HG03521 (cell line): ENCODE measurements at regions not wholly inside any gene's neighbourhood (a gene's known extent, or its start where the extent isn't known, plus 50 kb on each side); places are given as distances from the start of the nearest gene placed in this dataset.

Experiments used
- ATAC-seq: cut with Tn5 transposase; IDR thresholded peaks from one replicate; pipeline ENCODE4 v1.9.1; 2021; ENCODE audit warnings: mild to moderate bottlenecking, moderate library complexity; ENCODE audit not compliant: unreplicated experiment

DNA sequence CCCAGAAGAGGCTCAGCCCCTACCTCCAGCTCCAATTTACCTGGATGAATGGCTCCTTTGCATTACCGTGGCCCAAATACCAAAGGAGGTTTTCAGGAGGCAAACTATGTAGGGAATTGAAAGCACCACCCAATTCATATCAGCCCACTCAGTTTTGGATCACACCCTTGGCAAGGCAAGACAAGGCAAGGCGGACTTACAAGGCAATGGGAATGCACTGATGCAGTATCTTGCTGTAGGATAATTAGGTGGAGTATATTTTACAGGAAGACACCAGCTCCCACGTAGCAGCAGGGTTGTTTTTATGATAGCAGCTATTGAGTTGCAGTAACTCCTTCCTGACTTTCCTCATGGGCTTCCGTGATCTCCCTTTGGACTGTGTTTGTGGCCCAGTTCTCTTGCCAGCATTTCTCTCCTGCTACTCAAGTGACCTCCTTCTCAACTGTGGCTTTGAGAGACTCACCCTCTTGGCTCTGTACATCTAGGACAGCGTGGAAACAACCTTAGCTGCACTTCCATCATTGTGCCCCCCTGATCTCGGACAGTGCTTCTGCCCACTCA lies 935.9 kb downstream of the EFNB2 start:
- no peak for ATAC-seq

GRCh38 chr13:105598529-105598928 lies 936.9 kb downstream of the EFNB2 start:
- no peak for ATAC-seq

GRCh38 chr13:105597573-105597972 lies 937.9 kb downstream of the EFNB2 start:
- no peak for ATAC-seq

DNA sequence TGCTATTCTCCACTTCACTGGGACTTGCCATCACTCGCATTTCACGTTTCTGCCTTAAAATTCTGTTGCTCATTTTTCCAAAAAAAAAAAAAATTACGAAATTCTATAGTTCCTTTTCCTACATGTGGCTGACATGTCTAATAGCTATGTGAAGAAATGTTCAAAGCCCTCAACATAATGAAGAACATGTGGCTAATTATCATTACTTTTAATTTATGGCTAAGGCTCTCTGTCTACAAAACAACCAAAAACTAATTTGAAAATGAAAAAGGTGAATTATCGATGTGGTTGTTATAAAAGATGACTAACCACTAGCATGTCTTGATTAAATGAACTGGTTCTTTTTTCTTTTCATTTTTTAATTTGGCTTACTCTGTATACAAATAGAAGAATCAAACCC lies 940.0 kb downstream of the EFNB2 start:
- no peak for ATAC-seq

DNA sequence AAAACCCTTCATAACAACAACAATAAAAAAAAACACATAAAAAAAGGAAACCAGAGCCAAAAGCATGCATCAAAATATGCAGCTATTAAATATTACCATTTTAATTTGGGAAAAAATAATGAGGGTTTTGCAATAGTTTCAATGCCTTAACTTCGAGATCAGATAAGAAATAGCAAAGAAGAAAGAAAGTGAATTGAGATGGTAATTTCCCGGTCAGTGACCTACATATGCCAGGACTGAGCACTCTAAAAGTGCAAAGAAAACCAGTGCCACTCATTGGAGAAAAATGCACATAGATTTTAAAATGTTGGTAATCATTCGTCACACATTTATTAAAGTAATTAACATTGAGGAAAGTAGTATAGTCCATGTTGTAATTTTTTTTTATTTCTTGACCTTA lies 944.2 kb downstream of the EFNB2 start:
- no peak for ATAC-seq

- ATAC-seq: no peak
These were observed 947.7 kb downstream of the EFNB2 start for GRCh38 chr13:105587786-105588185.

DNA sequence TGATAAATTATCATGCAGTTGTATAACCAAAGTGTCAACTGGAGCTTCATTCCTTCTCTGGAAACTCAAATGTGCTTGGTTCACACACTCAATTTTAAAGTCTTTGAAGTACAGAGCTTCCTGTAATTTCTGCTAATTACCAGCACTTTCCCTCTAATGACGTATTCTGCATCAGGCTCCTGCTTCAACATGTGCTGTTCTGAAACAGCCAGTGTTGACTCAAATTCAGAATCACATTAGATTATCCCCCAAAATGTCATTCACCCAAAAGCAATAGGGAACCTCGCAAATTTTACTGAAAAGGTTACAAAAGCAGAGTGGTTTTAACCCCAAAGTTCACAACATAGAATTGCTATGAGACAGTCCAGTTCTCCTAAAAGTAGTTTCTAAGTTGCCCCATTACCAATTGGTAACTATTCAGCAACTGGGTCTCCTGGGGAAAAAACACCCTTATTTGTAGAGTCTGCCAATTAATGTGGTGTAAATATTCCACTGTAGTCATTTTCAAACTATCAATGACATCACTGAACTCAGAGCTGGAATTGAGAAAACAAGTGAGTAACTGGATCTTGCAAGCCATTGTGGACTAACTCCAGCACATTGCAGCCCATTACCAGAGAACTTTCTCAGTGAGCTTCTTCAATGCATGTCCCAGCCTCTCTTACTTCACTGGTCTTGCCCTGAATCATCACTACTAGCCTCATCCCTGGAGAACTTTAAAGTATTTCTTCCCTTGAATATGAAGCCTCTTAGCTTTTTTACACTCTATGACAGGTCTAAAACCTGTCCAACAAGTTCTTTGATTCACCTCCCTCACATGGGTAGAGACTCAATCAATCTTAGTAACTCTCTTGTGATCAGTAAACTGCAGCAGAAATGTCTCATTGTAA lies 955.4 kb downstream of the EFNB2 start:
- ATAC-seq: no peak

DNA sequence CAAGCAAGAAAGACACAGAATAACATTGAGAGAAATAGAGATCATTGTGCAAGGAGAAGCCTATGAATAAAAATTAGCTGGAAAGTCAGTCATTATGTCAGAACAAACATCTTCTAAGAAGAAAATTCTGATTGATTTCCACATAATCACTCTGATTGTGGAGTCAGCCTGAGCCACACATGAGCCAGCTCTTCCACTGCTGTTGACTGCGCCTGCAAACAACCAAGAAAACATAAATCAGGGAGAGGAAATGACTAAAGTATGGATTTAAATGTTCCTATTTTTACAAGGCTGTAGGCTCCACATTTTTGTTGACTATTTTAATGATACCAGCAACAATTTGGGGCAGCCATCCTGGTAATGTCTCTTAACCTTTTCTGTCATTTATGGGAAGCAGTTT lies 962.3 kb downstream of the EFNB2 start:
- no peak for ATAC-seq

- no peak for ATAC-seq
These were observed 963.1 kb downstream of the EFNB2 start for GRCh38 chr13:105572401-105572800.

- ATAC-seq: no peak
These were observed 965.6 kb downstream of the EFNB2 start for GRCh38 chr13:105569816-105570215.

DNA sequence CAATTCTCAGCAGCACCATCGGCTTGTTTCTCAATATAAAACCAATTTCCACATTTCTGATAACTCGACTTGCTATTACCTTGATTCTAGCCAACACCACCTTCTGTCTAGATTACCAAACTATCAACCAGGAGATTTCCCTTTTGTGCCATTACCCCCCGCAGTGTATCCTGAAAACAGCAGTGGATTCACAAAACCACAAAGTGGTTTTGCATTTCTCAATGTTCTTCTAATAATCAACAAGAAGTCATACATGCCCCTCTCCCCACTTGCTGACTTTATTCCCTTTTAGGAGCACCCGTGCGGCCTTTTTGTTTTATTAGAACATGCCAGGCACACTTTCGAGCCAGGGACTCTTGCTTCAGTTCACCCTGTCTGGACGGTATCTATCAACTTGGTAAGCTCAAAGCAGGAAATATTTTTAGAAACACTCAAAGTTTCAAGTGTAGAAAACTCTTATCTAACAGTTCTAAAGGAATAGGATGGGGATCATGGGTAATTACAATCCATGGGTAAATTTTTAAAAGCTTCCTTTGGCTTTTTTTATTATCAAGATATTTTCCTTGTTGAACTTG lies 967.4 kb downstream of the EFNB2 start:
- no peak for ATAC-seq

- ATAC-seq: no peak
These were observed 970.2 kb downstream of the EFNB2 start for GRCh38 chr13:105565136-105565727.

GRCh38 chr13:105552078-105552477 lies 983.4 kb downstream of the EFNB2 start:
- ATAC-seq: no peak

GRCh38 chr13:105547851-105548250 lies 987.6 kb downstream of the EFNB2 start:
- no peak for ATAC-seq

GRCh38 chr13:105545811-105546210 lies 989.7 kb downstream of the EFNB2 start:
- ATAC-seq: no peak

DNA sequence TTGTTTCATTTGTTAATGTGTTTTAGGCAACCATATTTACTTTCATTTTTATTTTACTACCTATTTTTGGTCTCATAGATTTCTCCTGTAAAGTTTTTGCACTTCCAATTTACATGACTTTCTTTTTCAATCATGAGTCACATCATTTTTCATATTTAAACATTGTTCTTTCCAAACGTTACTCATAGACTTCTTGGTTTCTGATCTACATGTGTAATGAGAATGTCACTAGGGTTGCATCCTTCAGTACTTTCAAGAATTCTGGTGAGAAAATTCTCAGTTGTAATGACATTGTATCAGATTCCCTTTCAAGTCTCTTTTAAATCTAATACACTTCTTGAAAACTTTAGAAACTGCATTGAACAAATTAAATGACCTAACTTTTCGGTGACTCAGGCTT lies 991.7 kb downstream of the EFNB2 start:
- ATAC-seq: no peak

- ATAC-seq: no peak
These were observed 993.9 kb downstream of the EFNB2 start for GRCh38 chr13:105541565-105541964.

DNA sequence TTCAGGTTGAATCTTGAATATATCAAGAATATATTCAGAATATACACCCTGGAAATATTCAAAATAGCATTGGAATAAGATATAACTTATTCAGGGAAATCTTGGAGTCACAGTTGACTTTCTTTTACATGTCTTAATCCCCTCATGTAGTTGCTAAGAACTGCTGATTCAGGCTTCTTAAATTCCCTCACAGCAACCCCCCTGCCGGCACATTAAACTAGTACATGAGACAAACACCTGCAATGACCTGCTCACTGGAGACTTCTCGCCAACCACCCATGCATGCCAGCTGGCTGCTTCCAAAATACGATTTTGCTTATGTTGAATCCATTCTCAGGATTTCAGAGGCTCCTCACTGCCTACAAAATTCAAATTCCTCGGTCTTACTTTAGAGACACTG lies 997.1 kb downstream of the EFNB2 start:
- no peak for ATAC-seq

DNA sequence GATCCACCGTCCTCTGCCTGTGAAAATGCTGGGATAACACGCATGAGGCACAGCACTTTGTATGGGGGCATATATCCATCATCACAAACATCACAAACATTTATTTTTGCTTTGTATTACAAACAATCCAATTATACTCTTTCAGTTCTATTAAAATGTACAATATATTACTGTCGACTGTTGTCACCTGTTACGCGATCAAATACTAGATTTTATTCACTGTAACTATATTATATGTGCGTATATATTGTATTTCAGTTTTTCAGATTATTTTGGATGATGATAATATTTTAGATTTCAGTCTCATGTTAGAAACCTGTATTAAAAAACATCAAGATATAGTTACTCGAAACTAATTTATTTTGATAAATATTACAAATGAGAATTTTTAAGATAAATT lies 998.3 kb downstream of the EFNB2 start:
- no peak for ATAC-seq

DNA sequence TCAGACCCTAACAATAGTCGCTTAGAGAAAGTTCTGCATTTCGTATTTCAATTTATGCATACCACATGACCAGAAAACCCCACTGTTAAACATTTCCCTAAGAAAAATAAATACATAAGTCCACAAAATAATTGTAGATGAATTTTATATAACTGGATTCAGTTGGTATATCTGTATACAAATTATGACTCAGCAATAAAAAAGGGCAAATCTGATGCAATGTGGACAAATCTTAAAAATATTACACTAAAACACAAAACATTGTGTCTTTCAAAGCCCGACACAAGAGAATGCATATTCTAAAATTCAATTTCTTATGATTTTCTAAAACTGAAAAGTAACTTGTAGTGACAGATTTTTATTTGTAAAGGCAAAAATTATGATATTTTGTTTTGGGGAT lies 1005.0 kb downstream of the EFNB2 start:
- ATAC-seq: no peak

GRCh38 chr13:105527127-105527526 lies 1008.3 kb downstream of the EFNB2 start:
- ATAC-seq: no peak

DNA sequence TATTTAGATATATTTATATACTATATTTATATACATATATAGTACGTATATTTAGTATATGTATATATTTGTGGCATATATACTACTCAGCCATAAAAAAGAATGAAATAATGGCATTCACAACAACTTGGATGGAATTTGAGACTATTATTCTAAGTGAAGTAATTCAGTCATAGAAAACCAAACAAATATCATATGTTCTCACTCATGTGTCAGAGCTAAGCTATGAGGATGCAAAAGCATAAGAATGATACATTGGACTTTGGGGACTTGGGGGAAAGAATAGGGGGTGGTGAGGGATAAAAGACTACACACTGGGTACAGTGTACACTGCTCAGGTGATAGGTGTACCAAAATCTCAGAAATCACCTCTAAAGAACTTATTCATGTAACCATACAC lies 1015.7 kb downstream of the EFNB2 start:
- no peak for ATAC-seq
